NT2/D1 (cell line): ENCODE measurements at regions not wholly inside any gene's neighbourhood (a gene's known extent, or its start where the extent isn't known, plus 50 kb on each side); places are given as distances from the start of the nearest gene placed in this dataset.

Source experiments
- SUZ12 ChIP-seq: IDR thresholded peaks from 2 replicates; pipeline ENCODE4 v1.6.1; 2011; ENCODE audit not compliant: insufficient read length, insufficient read depth; ENCODE audit errors: extremely low read depth
- YY1 ChIP-seq: IDR thresholded peaks from 2 replicates; pipeline ENCODE4 v1.6.1; 2011; ENCODE audit not compliant: insufficient read length, insufficient read depth
- ZNF274 ChIP-seq: IDR thresholded peaks from 2 replicates; pipeline ENCODE4 v1.6.1; 2011; ENCODE audit warnings: mild to moderate bottlenecking, low read depth, low read length

DNA sequence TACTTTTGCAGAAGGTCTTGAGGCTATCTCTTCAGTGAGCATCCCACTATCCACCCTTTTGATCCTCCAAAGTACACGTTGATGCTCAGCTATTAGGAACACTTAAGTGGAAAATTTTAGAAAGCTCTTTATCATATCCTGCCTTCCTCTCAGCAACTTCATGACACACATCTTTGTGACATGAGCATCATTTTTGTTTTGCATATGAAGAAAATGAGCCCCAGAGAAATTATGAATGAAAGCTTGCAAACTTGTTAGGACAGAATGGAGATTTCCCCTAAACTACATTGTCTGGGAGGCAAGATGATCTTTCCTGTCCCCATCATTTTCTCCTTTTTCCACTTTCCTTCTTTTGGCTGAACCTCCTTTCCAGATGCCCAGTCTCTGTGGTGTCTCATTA lies 239.4 kb upstream of the PIK3R1 start:
- no peak for TF ChIP-seq ZNF274
- no peak for TF ChIP-seq YY1
- TF ChIP-seq SUZ12 = no peak
